ES-I3 (cell line): ENCODE measurements at regions not wholly inside any gene's neighbourhood (a gene's known extent, or its start where the extent isn't known, plus 50 kb on each side); places are given as distances from the start of the nearest gene placed in this dataset.

Experiments
- H3K36me3 ChIP-seq: 2 replicates; pipeline ENCODE4 v1.6.1; 2013; ENCODE audit warnings: mild to moderate bottlenecking, low read length, control low read depth, moderate library complexity; ENCODE audit not compliant: insufficient read depth
- H3K4me1 ChIP-seq: 2 replicates; pipeline ENCODE4 v1.6.1; 2013; ENCODE audit warnings: mild to moderate bottlenecking, control low read depth, low read length; ENCODE audit not compliant: insufficient read depth
- H3K9ac ChIP-seq: 2 replicates; pipeline ENCODE4 v1.6.1; 2013; ENCODE audit warnings: low read depth, mild to moderate bottlenecking, low read length, moderate library complexity
- H3K9me3 ChIP-seq: 2 replicates; pipeline ENCODE4 v1.6.1; 2013; ENCODE audit warnings: mild to moderate bottlenecking, low read length, moderate library complexity; ENCODE audit not compliant: control insufficient read depth, insufficient read depth

DNA sequence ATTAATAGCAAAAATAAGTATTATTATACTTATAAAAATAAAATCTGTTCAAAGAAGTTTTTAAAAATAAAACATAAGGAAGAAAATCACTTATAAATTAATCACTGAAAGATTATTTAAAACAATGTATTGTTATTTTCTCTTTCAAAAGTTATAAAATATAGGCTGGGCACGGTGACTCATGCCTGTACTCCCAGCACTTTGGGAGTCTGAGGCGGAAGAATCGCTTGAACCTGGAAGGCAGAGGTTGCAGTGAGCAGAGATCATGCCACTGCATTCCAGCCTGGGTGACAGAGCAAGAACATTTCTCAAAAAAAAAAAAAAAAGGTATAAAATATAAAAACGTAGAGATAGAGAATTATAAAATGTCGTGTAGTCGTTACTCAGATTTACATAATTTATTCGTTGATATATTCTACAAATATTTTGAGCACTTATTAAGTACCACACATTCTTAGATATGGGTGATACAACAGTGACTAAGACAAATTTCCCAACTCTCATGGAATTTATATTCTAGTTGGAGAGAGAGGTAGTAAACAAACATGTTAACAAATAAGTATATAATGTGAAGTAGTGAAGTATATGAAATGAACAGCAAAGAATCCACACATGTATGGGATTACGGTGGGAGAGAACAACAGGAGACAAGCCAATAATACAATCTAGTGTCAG lies 1030.0 kb downstream of the SORCS1 start:
- no peaks in the 10 kb centered on the region for H3K4me1 ChIP-seq
- no peak overlapping the region for H3K9ac ChIP-seq
- no peaks in the 10 kb centered on the region for H3K36me3 ChIP-seq

GRCh38 chr10:106133451-106133850 lies 1031.1 kb downstream of the SORCS1 start:
- no peaks in the 10 kb centered on the region for H3K4me1 ChIP-seq

More for the DNA sequence above, 1030.0 kb downstream of the SORCS1 start:
- no peaks in the 10 kb centered on the region for H3K9me3 ChIP-seq

GRCh38 chr10:106132956-106133355 lies 1031.5 kb downstream of the SORCS1 start:
- H3K4me1 ChIP-seq = no peaks in the 10 kb centered on the region
- no peak overlapping the region for H3K9ac ChIP-seq
- H3K9me3 ChIP-seq = no peaks in the 10 kb centered on the region
- no peaks in the 10 kb centered on the region for H3K36me3 ChIP-seq

More at GRCh38 chr10:106133451-106133850, 1031.1 kb downstream of the SORCS1 start:
- no peaks in the 10 kb centered on the region for H3K9me3 ChIP-seq
- H3K36me3 ChIP-seq = no peaks in the 10 kb centered on the region
- no peak overlapping the region for H3K9ac ChIP-seq

GRCh38 chr10:106114656-106115186 lies 1049.8 kb downstream of the SORCS1 start:
- Histone ChIP-seq H3K9ac (no peak overlapping the region), H3K9me3 (no peaks in the 10 kb centered on the region)

DNA sequence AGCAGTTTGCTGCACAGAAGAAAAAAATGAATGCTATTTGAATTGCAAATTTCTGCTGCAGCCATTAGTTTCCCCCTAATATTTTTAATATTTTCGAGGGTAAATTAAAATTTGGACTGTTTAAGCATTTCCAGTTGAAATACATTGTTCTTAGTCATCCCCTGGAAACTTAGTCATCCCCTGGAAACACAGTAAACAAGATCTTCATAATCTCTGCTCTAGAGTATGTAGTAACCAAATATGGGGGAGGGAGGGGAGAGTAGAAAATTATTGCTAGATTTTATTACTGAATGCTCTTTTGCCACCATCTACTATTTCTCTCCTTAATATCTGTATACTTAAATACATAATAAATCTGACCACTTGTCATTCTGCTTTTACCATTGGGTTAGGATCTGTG lies 1053.3 kb downstream of the SORCS1 start:
- H3K9me3 ChIP-seq = no peaks in the 10 kb centered on the region

More at GRCh38 chr10:106114656-106115186, 1049.8 kb downstream of the SORCS1 start:
- Histone ChIP-seq H3K36me3 (no peaks in the 10 kb centered on the region), H3K4me1 (no peaks in the 10 kb centered on the region; the same call in 1 of the 2 replicates)

GRCh38 chr10:106107706-106108105 lies 1056.8 kb downstream of the SORCS1 start:
- Histone ChIP-seq H3K9me3 (no peaks in the 10 kb centered on the region), H3K4me1 (no peaks in the 10 kb centered on the region), H3K9ac (no peak overlapping the region), H3K36me3 (no peaks in the 10 kb centered on the region)

More for the DNA sequence above, 1053.3 kb downstream of the SORCS1 start:
- H3K4me1 ChIP-seq = no peaks in the 10 kb centered on the region; the same call in 1 of the 2 replicates
- no peak overlapping the region for H3K9ac ChIP-seq
- no peaks in the 10 kb centered on the region for H3K36me3 ChIP-seq

DNA sequence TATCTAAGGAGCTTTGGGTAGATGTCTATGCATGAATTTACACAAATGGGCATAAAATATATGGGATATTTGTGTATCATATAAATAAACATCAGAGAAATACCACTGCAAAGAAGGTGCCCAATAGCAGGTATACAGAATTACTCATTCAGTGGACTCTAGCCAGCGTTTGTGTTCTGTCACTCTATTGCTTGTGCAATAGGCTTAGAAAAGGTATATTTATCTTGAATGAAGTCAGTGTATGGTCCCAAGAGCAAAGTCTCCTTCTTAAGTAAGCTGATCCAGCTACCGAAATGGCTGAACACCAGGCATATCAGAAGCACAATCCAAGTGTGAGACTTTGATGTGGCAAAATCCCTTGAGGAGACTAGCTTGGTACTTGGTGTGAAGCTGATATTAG lies 1058.4 kb downstream of the SORCS1 start:
- Histone ChIP-seq H3K9me3 (no peaks in the 10 kb centered on the region), H3K36me3 (no peaks in the 10 kb centered on the region), H3K9ac (no peak overlapping the region), H3K4me1 (no peaks in the 10 kb centered on the region)

- peaks cover 3% of the 10 kb centered on the region for H3K4me1 ChIP-seq
- H3K9ac ChIP-seq = no peak overlapping the region
- H3K9me3 ChIP-seq = no peaks in the 10 kb centered on the region
- no peaks in the 10 kb centered on the region for H3K36me3 ChIP-seq
These were observed 1074.7 kb downstream of the SORCS1 start for GRCh38 chr10:106089855-106090254.

GRCh38 chr10:106086391-106086790 lies 1078.1 kb downstream of the SORCS1 start:
- no peak overlapping the region for H3K9ac ChIP-seq

DNA sequence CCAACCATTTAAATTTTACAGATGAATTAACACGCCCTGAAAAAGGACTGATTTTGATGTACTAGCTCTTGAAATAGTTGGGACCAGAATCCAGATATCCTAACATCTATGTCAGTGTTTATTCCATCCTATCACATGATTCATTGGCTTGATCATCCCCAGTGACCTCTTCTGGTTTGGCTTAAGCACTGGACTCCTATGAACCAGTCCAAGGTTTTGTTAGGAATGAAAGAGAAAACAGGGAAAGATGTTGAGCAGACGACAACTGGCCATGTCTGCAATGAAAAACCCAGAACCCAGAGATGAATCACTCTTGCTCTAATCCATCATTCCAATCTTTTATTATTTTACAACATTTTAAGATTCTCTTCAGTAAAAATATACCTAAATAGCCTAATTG lies 1080.9 kb downstream of the SORCS1 start:
- Histone ChIP-seq H3K36me3 (no peaks in the 10 kb centered on the region), H3K4me1 (peaks cover 3% of the 10 kb centered on the region), H3K9me3 (no peaks in the 10 kb centered on the region), H3K9ac (no peak overlapping the region)

More at GRCh38 chr10:106086391-106086790, 1078.1 kb downstream of the SORCS1 start:
- Histone ChIP-seq H3K4me1 (peaks cover 3% of the 10 kb centered on the region; the same call in 1 of the 2 replicates), H3K9me3 (no peaks in the 10 kb centered on the region), H3K36me3 (no peaks in the 10 kb centered on the region)

GRCh38 chr10:106082865-106083264 lies 1081.6 kb downstream of the SORCS1 start:
- H3K9ac ChIP-seq = no peak overlapping the region
- peaks cover 3% of the 10 kb centered on the region for H3K4me1 ChIP-seq
- no peaks in the 10 kb centered on the region for H3K36me3 ChIP-seq
- H3K9me3 ChIP-seq = no peaks in the 10 kb centered on the region

GRCh38 chr10:106078895-106079576 lies 1085.5 kb downstream of the SORCS1 start:
- no peak overlapping the region for H3K9ac ChIP-seq
- no peaks in the 10 kb centered on the region; the same call in 1 of the 2 replicates for H3K4me1 ChIP-seq
- no peaks in the 10 kb centered on the region for H3K36me3 ChIP-seq
- H3K9me3 ChIP-seq = no peaks in the 10 kb centered on the region

- peaks cover 6% of the 10 kb centered on the region; the same call in 1 of the 2 replicates for H3K4me1 ChIP-seq
- H3K9ac ChIP-seq = no peak overlapping the region
- H3K9me3 ChIP-seq = no peaks in the 10 kb centered on the region
- no peaks in the 10 kb centered on the region for H3K36me3 ChIP-seq
These were observed 1088.0 kb downstream of the SORCS1 start for GRCh38 chr10:106076496-106076895.

DNA sequence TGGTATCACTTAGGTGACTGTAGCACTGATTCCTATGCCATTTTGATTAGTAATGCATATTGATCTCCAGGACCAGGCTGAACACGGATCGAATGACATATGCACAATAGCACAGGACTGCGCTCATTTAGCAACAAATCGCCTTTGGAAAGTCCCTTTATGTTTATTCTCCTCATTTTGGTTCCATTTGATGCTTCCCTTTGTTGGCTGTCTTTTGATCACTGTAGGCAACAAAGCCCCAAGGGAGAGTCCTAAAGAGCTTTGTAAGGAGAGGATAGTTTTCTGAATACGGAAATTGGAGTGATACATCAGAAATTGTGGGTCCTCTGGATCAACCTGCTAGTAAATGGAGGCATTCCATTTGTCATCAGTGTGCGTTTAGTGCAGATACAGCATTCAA lies 1111.4 kb downstream of the SORCS1 start:
- no peaks in the 10 kb centered on the region for H3K36me3 ChIP-seq
- H3K9me3 ChIP-seq = no peaks in the 10 kb centered on the region
- no peaks in the 10 kb centered on the region; the same call in 1 of the 2 replicates for H3K4me1 ChIP-seq
- H3K9ac ChIP-seq = no peak overlapping the region

DNA sequence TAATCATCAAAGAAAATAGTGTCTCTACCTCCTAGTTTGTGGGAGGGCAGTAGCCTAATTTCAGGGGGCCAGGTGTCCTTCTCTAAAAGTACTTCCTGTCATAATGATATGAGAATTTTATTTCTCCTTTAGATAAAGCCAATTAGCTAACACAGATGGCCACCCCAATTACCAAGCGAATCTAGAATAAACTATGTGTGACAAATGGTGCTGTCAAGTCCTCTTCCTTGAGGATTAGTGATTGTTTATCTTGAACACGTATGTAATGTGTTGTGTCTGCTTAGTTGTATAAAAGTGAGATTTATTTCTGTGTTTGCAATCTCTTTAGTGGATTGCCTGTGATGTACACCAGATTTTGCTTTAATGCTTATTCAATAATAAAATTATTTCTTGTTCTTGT lies 1120.0 kb downstream of the SORCS1 start:
- Histone ChIP-seq H3K9ac (no peak overlapping the region), H3K4me1 (no peaks in the 10 kb centered on the region), H3K36me3 (no peaks in the 10 kb centered on the region), H3K9me3 (no peaks in the 10 kb centered on the region)
